Thyroid gland (tissue), 4 donors: ENCODE measurements at regions not wholly inside any gene's neighbourhood (a gene's known extent, or its start where the extent isn't known, plus 50 kb on each side); places are given as distances from the start of the nearest gene placed in this dataset.

Source experiments
- DNase-seq, 2 donors: peaks; one replicate each; pipeline ENCODE4 v3.0.0-alpha.2; 2019
- H3K27ac ChIP-seq, 3 donors: fragments of 200-600 bp; sonication (generic); 1 replicate in 2 of 3; 2 replicates in 1 of 3; pipeline ENCODE4 v1.5.1; 2016 to 2019; ENCODE audit warnings: mild to moderate bottlenecking in 1 of 3, moderate library complexity in 1 of 3
- H3K27me3 ChIP-seq: fragments of 200-600 bp; sonication (generic); one replicate; pipeline ENCODE4 v1.5.1; 2019
- H3K36me3 ChIP-seq, 2 donors: fragments of 200-600 bp; sonication (generic); one replicate each; pipeline ENCODE4 v1.5.1; 2016 to 2019
- H3K4me1 ChIP-seq, 2 donors: fragments of 200-600 bp; sonication (generic); one replicate each; pipeline ENCODE4 v1.5.1; 2017 to 2019
- H3K4me3 ChIP-seq, 3 donors: fragments of 200-600 bp; sonication (generic); replicated peaks in 1 of 3; 1 replicate in 2 of 3; 2 replicates in 1 of 3; pipeline ENCODE4 v1.5.1; 2016; ENCODE audit warnings: mild to moderate bottlenecking in 1 of 3
- H3K9me3 ChIP-seq: fragments of 200-600 bp; sonication (generic); one replicate; pipeline ENCODE4 v1.5.1; 2017
- CTCF ChIP-seq, 6 experiments: fragments of 200-600 bp in 3 of 6; fragments of 450-650 bp in 3 of 6; sonication (generic) in 3 of 6; IDR thresholded peaks; one replicate each; pipeline ENCODE4 v1.5.1; 2016 to 2019; ENCODE audit warnings: antibody characterized with exemption in 6 of 6, mild to moderate bottlenecking in 2 of 6, inconsistent platforms in 1 of 6, moderate library complexity in 1 of 6
- POLR2A ChIP-seq, 2 donors: fragments of 450-650 bp; IDR thresholded peaks; one replicate each; pipeline ENCODE4 v1.6.1; 2017; ENCODE audit warnings: antibody characterized with exemption in 2 of 2, mild to moderate bottlenecking in 2 of 2, moderate library complexity in 1 of 2
- WGBS, 2 donors: methylation state at CpG; one replicate each; pipeline ENCODE4 v1.1.5; 2017; 5-methylcytosine and 5-hydroxymethylcytosine counted together
- intact Hi-C: fragments of 100-400 bp; cut with DNase I; formaldehyde crosslinking; loops from one replicate; pipeline ENCODE4 v1.15.1; 2023

GRCh38 chr15:79492065-79492464 lies 59.9 kb downstream of the MINAR1 start:
- no peak overlapping the region for H3K4me3 ChIP-seq
- DNase-seq: no peak
- TF ChIP-seq POLR2A (IDR thresholded peaks at IDR 0.05) (no peak), CTCF (IDR thresholded peaks at IDR 0.05) (no peak)
- no peak overlapping the region for H3K27ac ChIP-seq
- intact Hi-C loops: no loop called here
- H3K4me1 ChIP-seq: no peaks in the 10 kb centered on the region
- no peaks in the 10 kb centered on the region for H3K27me3 ChIP-seq
- WGBS, 2 donors: 69 to 88% methylated on average over 3 of the region's 3 CpGs
- H3K36me3 ChIP-seq: no peaks in the 10 kb centered on the region
- H3K9me3 ChIP-seq: no peaks in the 10 kb centered on the region

GRCh38 chr15:79494384-79494909 lies 62.3 kb downstream of the MINAR1 start:
- no peak for TF ChIP-seq POLR2A (IDR thresholded peaks at IDR 0.05)
- Histone ChIP-seq H3K9me3 (no peaks in the 10 kb centered on the region), H3K27me3 (no peaks in the 10 kb centered on the region), H3K4me3 (no peak overlapping the region), H3K27ac (no peak overlapping the region), H3K4me1 (no peaks in the 10 kb centered on the region), H3K36me3 (no peaks in the 10 kb centered on the region)
- no peak for DNase-seq
- intact Hi-C loops: no loop called here
- 80 to 85% methylated on average over 7 of the region's 7 CpGs for WGBS, 2 donors

DNA sequence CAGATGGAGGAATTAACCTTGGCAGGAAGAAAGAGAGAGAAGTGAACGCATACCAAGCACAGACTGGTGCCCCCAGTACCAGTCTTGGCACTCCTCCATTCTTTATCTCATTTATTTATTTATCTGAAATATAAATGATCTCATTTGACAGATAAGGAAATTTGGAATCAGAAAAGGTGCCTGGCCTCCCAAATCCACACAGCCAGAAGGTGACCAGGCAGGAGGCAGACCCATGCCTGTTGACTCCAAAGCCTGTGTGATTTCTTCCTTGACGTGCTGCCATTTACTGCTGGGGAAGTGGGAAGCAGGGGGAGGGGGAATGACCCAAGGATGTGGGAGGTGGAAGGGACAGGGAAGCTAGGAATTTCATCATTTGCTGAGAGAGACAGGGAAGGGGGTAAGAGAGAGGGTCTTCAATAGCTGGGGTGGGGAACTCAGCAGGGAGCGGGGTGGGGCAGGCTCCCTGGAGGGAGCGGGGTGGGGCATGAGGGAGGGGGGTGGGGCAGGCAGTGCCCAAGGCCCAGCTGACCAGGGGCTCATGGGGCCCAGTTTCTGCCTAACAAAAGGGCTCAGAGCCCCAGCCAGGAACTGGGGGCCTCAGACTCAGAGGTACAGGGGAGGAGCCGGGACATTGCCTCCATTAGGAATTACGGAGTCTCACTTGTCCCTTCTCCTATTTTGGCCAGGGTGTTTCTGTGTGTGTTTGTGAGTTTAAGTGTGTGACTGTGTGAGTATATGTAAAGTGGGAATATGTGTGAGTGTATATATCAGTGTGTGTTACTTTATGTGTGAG lies 63.0 kb downstream of the MINAR1 start:
- 80 to 84% methylated on average over 6 of the region's 6 CpGs for WGBS, 2 donors

DNA sequence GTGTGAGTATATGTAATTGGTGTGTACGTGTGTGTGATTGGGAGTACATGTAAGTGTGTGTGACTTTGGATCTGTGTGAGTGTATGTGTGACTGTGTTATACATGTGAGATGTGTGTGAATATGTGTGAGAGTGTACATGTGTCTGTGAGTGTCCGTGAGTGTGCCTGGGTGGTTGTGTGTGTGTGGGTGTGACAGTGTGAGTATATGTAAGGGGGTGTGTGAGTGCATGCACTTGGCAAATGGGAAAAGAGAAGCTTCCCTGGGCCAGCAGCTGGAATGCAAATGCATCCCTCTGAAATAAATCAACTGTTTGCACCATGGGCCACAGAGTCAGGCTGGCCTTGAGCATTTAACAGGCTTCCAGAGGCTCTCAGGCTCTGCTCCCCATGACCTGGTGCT lies 63.6 kb downstream of the MINAR1 start:
- H3K9me3 ChIP-seq: no peaks in the 10 kb centered on the region
- H3K27ac ChIP-seq: no peak overlapping the region
- no peaks in the 10 kb centered on the region for H3K36me3 ChIP-seq
- H3K4me3 ChIP-seq: no peak overlapping the region
- TF ChIP-seq POLR2A (IDR thresholded peaks at IDR 0.05) (no peak), CTCF (IDR thresholded peaks at IDR 0.05) (no peak)
- WGBS, 2 donors: 68 to 87% methylated on average over 2 of the region's 2 CpGs
- H3K27me3 ChIP-seq: no peaks in the 10 kb centered on the region
- no peaks in the 10 kb centered on the region for H3K4me1 ChIP-seq
- intact Hi-C loops: no loop called here
- no peak for DNase-seq

More for the DNA sequence above, 63.0 kb downstream of the MINAR1 start:
- H3K4me1 ChIP-seq: no peaks in the 10 kb centered on the region
- no peaks in the 10 kb centered on the region for H3K27me3 ChIP-seq
- no peaks in the 10 kb centered on the region for H3K9me3 ChIP-seq
- H3K27ac ChIP-seq: no peak overlapping the region
- intact Hi-C loops: no loop called here
- H3K36me3 ChIP-seq: no peaks in the 10 kb centered on the region
- no peak overlapping the region for H3K4me3 ChIP-seq
- TF ChIP-seq POLR2A (IDR thresholded peaks at IDR 0.05) (no peak), CTCF (IDR thresholded peaks at IDR 0.05) (no peak)
- no peak for DNase-seq

DNA sequence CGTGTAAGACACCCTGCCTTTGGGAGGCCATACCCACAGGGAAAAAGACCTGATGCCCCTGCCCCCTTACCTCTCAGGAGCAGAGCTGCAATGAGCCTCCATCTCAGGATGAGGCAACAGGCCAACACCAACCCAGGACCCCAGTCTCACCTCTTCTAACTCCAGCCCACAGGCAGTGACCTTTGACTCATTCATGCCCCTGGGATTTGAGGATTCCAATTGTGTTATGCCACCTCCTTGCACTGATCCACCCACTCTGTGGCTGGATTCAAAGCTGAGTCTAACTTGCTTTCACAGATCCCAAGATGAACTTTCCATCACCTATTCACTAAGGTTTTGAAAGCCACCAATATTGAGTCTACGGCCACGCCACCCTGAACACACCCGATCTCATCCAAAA lies 64.7 kb downstream of the MINAR1 start:
- no peaks in the 10 kb centered on the region for H3K9me3 ChIP-seq
- intact Hi-C loops: no loop called here
- 88 to 96% methylated on average over 3 to 4 of the region's 4 CpGs for WGBS, 2 donors
- H3K27ac ChIP-seq: no peak overlapping the region
- H3K36me3 ChIP-seq: no peaks in the 10 kb centered on the region
- DNase-seq: no peak
- no peak overlapping the region for H3K4me3 ChIP-seq
- TF ChIP-seq CTCF (IDR thresholded peaks at IDR 0.05): no peak
- no peak for TF ChIP-seq POLR2A (IDR thresholded peaks at IDR 0.05)
- H3K4me1 ChIP-seq: no peaks in the 10 kb centered on the region
- no peaks in the 10 kb centered on the region for H3K27me3 ChIP-seq
